ENCODE measurements at regions not wholly inside any gene's neighbourhood (a gene's known extent, or its start where the extent isn't known, plus 50 kb on each side); places are given as distances from the start of the nearest gene placed in this dataset.

GRCh38 chr6:100266494-100267401 lies 198.0 kb downstream of the SIM1 start:
- no peak for DNase-seq

GRCh38 chr6:100262086-100262485 lies 202.6 kb downstream of the SIM1 start:
- DNase-seq, result no peak

GRCh38 chr6:100261486-100261885 lies 203.2 kb downstream of the SIM1 start:
- DNase-seq, result no peak

GRCh38 chr6:100260584-100260983 lies 204.1 kb downstream of the SIM1 start:
- DNase-seq, result no peak

- no peak for DNase-seq
Measured at GRCh38 chr6:100259865-100260264, 204.9 kb downstream of the SIM1 start.

GRCh38 chr6:100258752-100259151 lies 206.0 kb downstream of the SIM1 start:
- no peak for DNase-seq

- no peak for DNase-seq
Measured at GRCh38 chr6:100257793-100258395, 206.8 kb downstream of the SIM1 start.

GRCh38 chr6:100255701-100256100 lies 209.0 kb downstream of the SIM1 start:
- no peak for DNase-seq

GRCh38 chr6:100247123-100247522 lies 217.6 kb downstream of the SIM1 start:
- no peak for DNase-seq

- DNase-seq, result no peak
Measured at GRCh38 chr6:100246206-100246605, 218.5 kb downstream of the SIM1 start.

GRCh38 chr6:100240798-100241197 lies 223.9 kb downstream of the SIM1 start:
- DNase-seq, result no peak

GRCh38 chr6:100237821-100238220 lies 226.9 kb downstream of the SIM1 start:
- no peak for DNase-seq

- no peak for DNase-seq
Measured at GRCh38 chr6:100236389-100236788, 228.3 kb downstream of the SIM1 start.

GRCh38 chr6:100235631-100236030 lies 229.1 kb downstream of the SIM1 start:
- no peak for DNase-seq

GRCh38 chr6:100234625-100235024 lies 230.1 kb downstream of the SIM1 start:
- no peak for DNase-seq

- no peak for DNase-seq
Measured at GRCh38 chr6:100232781-100233573, 231.7 kb downstream of the SIM1 start.

GRCh38 chr6:100230953-100231316 lies 233.8 kb downstream of the SIM1 start:
- no peak for DNase-seq

- DNase-seq, result no peak
Measured at GRCh38 chr6:100230115-100230952, 234.4 kb downstream of the SIM1 start.

- DNase-seq, result no peak
Measured at GRCh38 chr6:100229512-100229911, 235.2 kb downstream of the SIM1 start.

GRCh38 chr6:100228834-100229441 lies 234.9 kb upstream of the MCHR2 start:
- peak; percentile 76 for DNase-seq

- DNase-seq, result no peak
Measured at GRCh38 chr6:100228437-100228833, 234.4 kb upstream of the MCHR2 start.

GRCh38 chr6:100226811-100227210 lies 232.8 kb upstream of the MCHR2 start:
- no peak for DNase-seq

Data from activated effector memory CD4-positive, alpha-beta T cell treated with anti-CD3 and anti-CD28 coated beads, Interleukin-2, amount 50 U/mL, for 16 hours (primary cell).